K562 (cell line): ENCODE measurements at regions not wholly inside any gene's neighbourhood (a gene's known extent, or its start where the extent isn't known, plus 50 kb on each side); places are given as distances from the start of the nearest gene placed in this dataset.

Experiments used
- ATF4 ChIP-seq: fragments of 450-650 bp; formaldehyde crosslinking; IDR thresholded peaks from 2 replicates; pipeline ENCODE4 v1.4.0; 2022; ENCODE audit warnings: mild to moderate bottlenecking, moderate library complexity
- BRD9 ChIP-seq: fragments of 450-650 bp; IDR thresholded peaks from 2 replicates; pipeline ENCODE4 v1.6.1; 2018; ENCODE audit warnings: low read depth; ENCODE audit not compliant: partially characterized antibody
- C11orf30 ChIP-seq: fragments of 450-650 bp; IDR thresholded peaks from 2 replicates; pipeline ENCODE4 v1.6.1; 2016; ENCODE audit warnings: low read depth, mild to moderate bottlenecking
- COPS2 ChIP-seq: fragments of 450-650 bp; conservative IDR thresholded peaks from 2 replicates; pipeline ENCODE4 v1.6.1; 2016; ENCODE audit warnings: mild to moderate bottlenecking, moderate library complexity
- ELF2 ChIP-seq: fragments of 250-450 bp; sonication (Bioruptor Pico); IDR thresholded peaks from 2 replicates; pipeline ENCODE4 v1.5.0; 2021; ENCODE audit warnings: mild to moderate bottlenecking
- FOXM1 ChIP-seq, 2 experiments: fragments of 450-650 bp in 1 of 2; sonication (generic) in 1 of 2; formaldehyde crosslinking in 1 of 2; IDR thresholded peaks; 2 replicates each; pipeline versions ENCODE4 v1.6.1 to v1.9.0; 2017 to 2022; ENCODE audit warnings: low read depth in 2 of 2, mild to moderate bottlenecking in 2 of 2, missing genetic modification reagents in 1 of 2, moderate library complexity in 1 of 2
- FOXP4 ChIP-seq: sonication (generic); formaldehyde crosslinking; IDR thresholded peaks from 2 replicates; pipeline ENCODE4 v1.8.0; 2022; ENCODE audit warnings: mild to moderate bottlenecking, missing genetic modification reagents, borderline replicate concordance
- GABPB1 ChIP-seq: sonication (generic); formaldehyde crosslinking; IDR thresholded peaks from 2 replicates; pipeline ENCODE4 v1.8.0; 2022; ENCODE audit warnings: mild to moderate bottlenecking, missing genetic modification reagents
- GABPB2 ChIP-seq: fragments of 250-450 bp; sonication (Bioruptor Pico); conservative IDR thresholded peaks from 2 replicates; pipeline ENCODE4 v1.5.1; 2021; ENCODE audit warnings: mild to moderate bottlenecking
- HLTF ChIP-seq: fragments of 450-650 bp; IDR thresholded peaks from 2 replicates; pipeline ENCODE4 v1.6.1; 2016
- ILF3 ChIP-seq: fragments of 450-650 bp; IDR thresholded peaks from 2 replicates; pipeline ENCODE4 v1.6.1; 2018; ENCODE audit warnings: antibody characterized with exemption, mild to moderate bottlenecking, moderate library complexity, borderline replicate concordance
- KHSRP ChIP-seq: fragments of 450-650 bp; IDR thresholded peaks from 2 replicates; pipeline ENCODE4 v1.6.1; 2017
- MITF ChIP-seq: IDR thresholded peaks from 2 replicates; pipeline ENCODE4 v1.6.1; 2014; ENCODE audit warnings: antibody characterized with exemption
- MTA1 ChIP-seq: fragments of 450-650 bp; IDR thresholded peaks from 2 replicates; pipeline ENCODE4 v1.6.1; 2017; ENCODE audit warnings: borderline replicate concordance
- POLR2A ChIP-seq: fragments of 450-650 bp; conservative IDR thresholded peaks from 2 replicates; pipeline ENCODE4 v1.6.1; 2016
- SMAD2 ChIP-seq: fragments of 150-350 bp; IDR thresholded peaks from 2 replicates; pipeline ENCODE4 v1.6.1; 2014; ENCODE audit warnings: low read depth, mild to moderate bottlenecking, low read length
- SMARCA4 ChIP-seq: fragments of 450-650 bp; IDR thresholded peaks from 2 replicates; pipeline ENCODE4 v1.6.1; 2016
- ZBTB34 ChIP-seq: fragments of 250-450 bp; sonication (Bioruptor Pico); IDR thresholded peaks from 2 replicates; pipeline ENCODE4 v1.8.0; 2021; ENCODE audit warnings: mild to moderate bottlenecking, moderate library complexity
- ZBTB7A ChIP-seq: IDR thresholded peaks from 2 replicates; pipeline ENCODE4 v1.6.1; 2011; ENCODE audit warnings: low read depth, mild to moderate bottlenecking, low read length, moderate library complexity, borderline replicate concordance; ENCODE audit not compliant: control insufficient read depth
- ZC3H11A ChIP-seq: IDR thresholded peaks from 2 replicates; pipeline ENCODE4 v1.6.1; 2012; ENCODE audit warnings: low read depth, low read length, improper control_type of control experiment
- ZNF408 ChIP-seq: fragments of 250-450 bp; sonication (Bioruptor Pico); IDR thresholded peaks from 2 replicates; pipeline ENCODE4 v1.4.0; 2020; ENCODE audit warnings: low read depth, mild to moderate bottlenecking, moderate library complexity

- peak; percentile 89 for TF ChIP-seq ATF4
- no peak for TF ChIP-seq ZC3H11A
- 0 out of 2 replicates have a peak, but pooled peaks have one; percentile 9 for TF ChIP-seq MTA1
- TF ChIP-seq ELF2: no peak
- no peak for TF ChIP-seq MITF
- TF ChIP-seq FOXM1 (IDR thresholded peaks at IDR 0.05; ENCODE audit: low read depth): peak; percentile 59; the same call in 1 of the 2 replicates
- no peak for TF ChIP-seq FOXM1 (CRISPR knock-in tag; IDR thresholded peaks at IDR 0.05; ENCODE audit: low read depth)
- peak; percentile 95 for TF ChIP-seq ZBTB34 (CRISPR knock-in tag)
- no peak for TF ChIP-seq KHSRP
- TF ChIP-seq HLTF: no peak
- TF ChIP-seq ILF3: no peak
- no peak for TF ChIP-seq GABPB1 (CRISPR knock-in tag)
- no peak for TF ChIP-seq COPS2
- no peak for TF ChIP-seq C11orf30
- TF ChIP-seq BRD9: peak; percentile 5
- peak; percentile 91 for TF ChIP-seq SMARCA4
- no peak for TF ChIP-seq ZNF408
- TF ChIP-seq GABPB2: no peak; the same call in 1 of the 2 replicates
- TF ChIP-seq ZBTB7A: peak; percentile 86
- TF ChIP-seq POLR2A: no peak; the same call in 1 of the 2 replicates
- TF ChIP-seq SMAD2: no peak
- no peak for TF ChIP-seq FOXP4
These were observed 96.6 kb upstream of the ERRFI1 start (continued) for GRCh38 chr1:8122477-8123407.
